ENCODE measurements at regions not wholly inside any gene's neighbourhood (a gene's known extent, or its start where the extent isn't known, plus 50 kb on each side); places are given as distances from the start of the nearest gene placed in this dataset.

GRCh38 chr11:70891844-70892380 is 360.5 kb downstream of the SHANK2 start:
- TF ChIP-seq SMC3 (IDR thresholded peaks at IDR 0.05; ENCODE audit: low read depth, low read length) (no peak), CTCF (IDR thresholded peaks at IDR 0.05) (no peak), RAD21 (IDR thresholded peaks at IDR 0.05; ENCODE audit: low read length) (no peak), YY1 (IDR thresholded peaks at IDR 0.05; ENCODE audit: low read depth) (no peak)

Measured in SK-N-SH (cell line).